HG03521 (cell line): ENCODE measurements at regions not wholly inside any gene's neighbourhood (a gene's known extent, or its start where the extent isn't known, plus 50 kb on each side); places are given as distances from the start of the nearest gene placed in this dataset.

Experiments
- ATAC-seq: cut with Tn5 transposase; IDR thresholded peaks from one replicate; pipeline ENCODE4 v1.9.1; 2021; ENCODE audit warnings: mild to moderate bottlenecking, moderate library complexity; ENCODE audit not compliant: unreplicated experiment

DNA sequence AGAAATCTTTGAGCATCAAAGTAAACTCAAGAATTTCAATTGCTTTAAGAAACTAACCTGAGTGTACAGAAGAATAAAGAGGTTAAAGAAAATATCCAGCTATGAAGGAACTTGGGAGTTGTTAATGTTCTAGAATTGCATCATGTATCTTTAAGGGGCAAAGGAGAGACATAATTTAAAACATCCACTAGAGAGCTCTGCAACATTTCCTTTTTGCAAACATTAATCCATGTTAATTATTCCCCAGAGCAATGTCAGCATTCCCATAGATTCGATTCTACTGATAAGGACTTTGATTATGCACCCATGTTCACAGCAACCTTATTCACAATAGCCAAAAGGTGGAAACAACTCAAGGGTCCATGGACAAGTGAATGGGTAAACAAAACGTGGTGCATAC, 80.2 kb upstream of the SORBS2 start:
- ATAC-seq: no peak

DNA sequence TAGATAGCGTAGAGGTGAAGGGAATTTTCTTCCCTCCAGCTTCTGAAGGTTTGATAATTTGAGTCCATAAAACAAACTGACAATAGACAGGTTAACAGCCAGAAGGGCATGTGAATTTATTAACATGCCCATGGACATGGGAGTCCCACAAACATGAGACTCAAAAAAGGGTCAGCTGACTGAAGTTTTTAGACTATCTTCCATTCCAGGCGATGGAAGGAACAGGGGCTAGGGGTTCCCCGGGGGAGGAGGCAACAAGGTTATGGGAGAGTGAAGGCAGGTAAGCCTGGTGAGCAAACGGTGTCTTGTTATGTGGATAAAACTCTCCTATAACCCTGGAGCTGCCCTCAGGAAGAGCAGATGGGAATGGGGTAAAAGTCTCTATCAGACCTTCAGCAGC, 81.5 kb upstream of the SORBS2 start:
- no peak for ATAC-seq

DNA sequence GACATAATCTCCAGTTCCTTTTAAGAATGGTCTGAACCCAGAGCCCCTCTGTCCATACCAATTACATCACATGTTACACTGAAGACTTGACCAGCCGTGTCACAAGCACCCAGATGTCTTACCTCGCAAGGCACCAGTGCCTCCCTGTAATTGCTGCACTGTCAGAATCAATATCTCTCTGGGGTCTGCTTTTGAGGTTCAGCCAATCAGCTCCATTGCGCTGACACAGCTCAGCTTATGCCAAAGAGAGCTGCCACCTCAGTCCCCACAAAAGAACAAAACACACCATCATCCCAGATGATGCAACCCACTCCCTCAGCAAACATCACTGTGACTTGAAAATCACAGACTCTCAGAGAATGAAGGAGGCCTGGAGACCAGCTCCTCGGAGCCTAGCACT, 82.5 kb upstream of the SORBS2 start:
- no peak for ATAC-seq

DNA sequence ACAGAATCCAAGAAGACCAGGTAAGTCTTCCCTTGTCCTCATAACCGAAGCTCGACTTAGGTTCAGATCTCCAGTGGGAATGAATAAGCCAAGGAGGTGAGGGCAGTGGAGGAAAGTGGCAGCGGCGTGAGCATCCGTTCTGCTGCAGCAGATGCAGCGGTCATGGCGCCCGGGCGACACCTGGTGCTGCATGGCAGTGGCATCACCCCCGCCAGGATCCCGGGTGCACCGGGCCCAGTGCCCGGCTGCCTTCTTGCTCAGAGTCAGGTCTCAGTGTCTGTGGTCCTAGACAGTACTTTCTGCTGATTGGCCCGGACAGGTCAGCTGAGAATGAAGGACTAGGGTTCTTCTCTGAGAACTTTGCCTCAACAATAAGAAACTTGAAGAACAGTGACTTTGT, 83.4 kb upstream of the SORBS2 start:
- ATAC-seq: no peak

DNA sequence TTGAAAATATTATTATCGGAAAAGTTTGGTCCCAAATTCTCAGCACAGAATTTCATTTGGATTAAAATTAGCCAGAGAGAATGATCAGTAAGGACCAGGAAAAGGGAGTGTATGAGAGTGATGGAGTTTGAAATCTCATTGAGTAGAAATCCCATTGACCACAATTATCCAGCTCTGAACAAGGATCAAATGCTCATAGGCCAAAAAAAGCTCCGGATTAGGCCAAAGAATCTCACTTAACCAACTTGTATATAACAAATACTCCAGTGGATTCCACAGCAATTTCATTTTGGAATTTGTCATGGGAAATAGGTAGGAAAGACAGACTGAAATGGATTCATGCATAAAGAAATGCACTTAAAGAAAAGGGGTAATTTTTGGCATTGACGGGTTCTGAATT, 83.9 kb upstream of the SORBS2 start:
- no peak for ATAC-seq

DNA sequence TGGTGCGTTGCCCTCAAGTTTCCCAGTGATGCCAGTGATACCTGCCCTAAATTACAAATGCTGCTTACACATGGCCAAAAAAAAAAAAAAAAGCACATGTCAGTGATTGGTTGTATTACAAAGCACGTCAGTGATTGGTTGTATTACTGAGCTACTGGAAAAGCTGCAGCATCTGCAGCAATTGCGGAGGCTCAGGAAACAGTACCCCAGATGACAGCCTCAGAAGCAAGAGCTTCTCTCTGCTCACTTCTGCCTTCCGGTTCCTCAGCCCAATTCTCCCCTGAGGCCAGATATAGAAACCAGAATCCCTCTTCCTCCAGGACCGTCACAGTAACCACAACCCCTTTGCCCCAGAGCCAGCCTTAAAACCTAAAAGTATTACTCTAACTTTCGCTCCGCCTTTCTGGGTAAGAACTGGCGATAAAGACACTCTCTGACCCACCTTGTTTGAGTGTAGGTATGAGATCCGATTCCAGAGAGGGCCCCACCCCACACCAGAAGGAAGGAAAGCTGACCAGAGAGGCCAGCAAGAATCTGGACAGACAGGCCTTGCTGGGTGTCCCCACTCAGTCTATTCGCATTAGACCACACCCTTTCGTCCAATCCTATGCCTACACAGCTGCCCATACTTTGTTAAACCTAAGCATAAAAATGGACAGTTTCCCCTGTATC, 85.0 kb upstream of the SORBS2 start:
- no peak for ATAC-seq

DNA sequence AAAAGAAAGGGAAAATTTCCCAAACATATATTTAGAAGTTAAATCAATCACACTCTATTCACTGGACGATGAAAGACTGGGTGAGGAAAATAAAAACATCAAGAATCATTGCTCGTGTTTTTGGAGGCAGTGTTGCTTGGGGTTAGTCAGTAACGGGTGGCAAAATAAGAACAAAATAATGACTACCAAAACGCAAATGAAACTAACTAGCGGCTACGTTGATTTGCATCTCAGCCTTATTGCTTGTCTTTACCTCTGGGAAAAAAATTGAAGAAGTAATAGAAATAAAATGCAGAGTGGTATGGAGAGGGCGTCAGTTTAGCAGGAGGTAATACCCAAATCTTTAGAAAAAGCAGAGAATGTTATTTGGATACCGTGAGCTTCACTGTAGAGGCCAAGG, 86.4 kb upstream of the SORBS2 start:
- ATAC-seq: no peak

DNA sequence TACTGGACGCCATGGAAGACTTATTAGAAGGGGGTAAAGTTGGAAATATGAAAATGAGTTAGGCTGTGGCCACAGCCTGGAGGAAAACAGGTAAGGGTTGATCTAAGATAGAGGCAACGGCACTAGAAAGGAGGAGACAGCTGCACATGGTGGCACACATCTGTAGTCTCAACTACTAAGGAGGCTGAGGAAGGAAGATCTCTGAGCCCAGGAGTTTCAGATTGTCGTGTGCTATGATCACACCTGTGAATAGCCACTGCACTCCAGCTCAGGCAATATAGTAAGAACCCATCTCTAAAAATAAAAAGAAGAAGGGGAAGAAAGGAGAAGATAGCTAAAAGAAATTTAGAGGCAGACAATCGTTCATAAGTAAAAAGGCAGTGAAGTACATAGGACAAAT, 87.8 kb upstream of the SORBS2 start:
- ATAC-seq: no peak

DNA sequence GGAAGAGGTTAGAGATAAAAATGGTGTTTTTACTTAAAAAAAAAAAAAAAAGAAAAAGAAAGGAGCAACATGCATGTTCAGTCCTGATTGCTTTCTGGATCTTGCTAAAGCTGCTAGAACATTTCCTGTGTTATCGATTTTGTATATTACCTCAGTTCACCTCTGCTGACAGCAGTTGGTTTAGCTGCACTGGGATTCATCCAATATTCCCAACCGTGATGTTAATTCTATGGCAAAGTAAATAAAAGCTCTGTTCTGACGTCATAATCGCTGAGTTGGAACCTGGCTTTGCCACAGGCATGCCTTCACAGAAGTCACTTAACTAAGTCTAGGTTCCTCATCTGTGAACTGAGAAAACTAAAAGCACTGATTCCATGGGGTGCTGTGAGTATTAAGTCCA, 90.7 kb upstream of the SORBS2 start:
- no peak for ATAC-seq

DNA sequence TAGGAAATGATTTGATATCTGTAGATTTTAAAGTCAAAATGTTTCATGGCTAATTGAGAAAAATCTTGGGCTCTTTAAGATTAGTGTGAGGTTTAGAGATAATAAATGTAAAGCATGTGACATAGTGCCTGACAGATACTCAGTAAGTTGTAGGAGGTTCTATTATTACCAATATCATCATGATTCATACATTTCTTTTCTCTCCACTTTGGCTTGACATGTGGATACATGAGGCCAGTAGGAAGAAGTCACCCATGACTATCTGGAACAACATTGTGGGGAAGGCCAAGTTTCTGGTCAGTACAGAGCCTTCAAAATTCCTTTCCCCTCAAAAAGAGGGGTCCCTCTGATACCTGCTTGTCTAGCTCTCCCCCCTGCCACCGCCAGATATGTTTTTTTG, 91.2 kb upstream of the SORBS2 start:
- ATAC-seq: no peak

DNA sequence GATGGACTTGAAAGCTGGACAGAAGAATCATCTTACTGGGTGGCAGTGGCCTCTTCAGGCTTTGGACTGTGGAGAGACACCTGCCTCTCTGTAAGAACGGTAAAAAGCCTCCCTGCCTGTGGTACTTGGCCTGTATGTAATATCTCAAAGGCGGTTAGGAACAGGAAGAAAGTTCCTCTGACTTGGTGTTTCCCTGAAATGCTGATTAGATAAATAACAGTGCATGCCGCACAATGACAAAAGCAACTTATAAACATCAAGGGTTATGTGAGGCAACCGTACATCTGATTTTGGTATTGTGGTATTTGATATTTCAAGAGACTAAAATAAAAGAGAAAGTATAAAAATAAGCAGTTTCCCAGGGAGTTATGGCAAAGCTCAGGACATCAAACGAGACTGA, 92.4 kb upstream of the SORBS2 start:
- ATAC-seq: no peak

DNA sequence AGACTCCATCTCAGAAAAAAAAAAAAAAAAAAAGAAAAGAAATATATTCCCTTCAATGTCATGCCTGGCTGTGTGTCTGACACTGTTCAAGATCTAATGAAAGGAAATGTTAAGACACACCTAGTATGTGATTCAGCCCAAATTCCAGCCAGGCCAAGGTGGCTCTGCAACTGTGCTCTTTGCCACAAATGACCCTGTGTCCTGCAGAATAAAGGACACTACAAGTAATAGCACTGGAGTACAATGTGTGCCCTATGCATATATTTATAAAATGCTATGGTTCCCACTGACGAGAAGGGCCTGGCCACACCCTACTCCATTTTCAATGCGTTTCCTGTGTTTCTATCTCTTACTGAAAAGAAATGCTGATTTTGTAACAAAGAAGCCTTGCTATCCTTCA, 98.0 kb upstream of the SORBS2 start:
- ATAC-seq: no peak

DNA sequence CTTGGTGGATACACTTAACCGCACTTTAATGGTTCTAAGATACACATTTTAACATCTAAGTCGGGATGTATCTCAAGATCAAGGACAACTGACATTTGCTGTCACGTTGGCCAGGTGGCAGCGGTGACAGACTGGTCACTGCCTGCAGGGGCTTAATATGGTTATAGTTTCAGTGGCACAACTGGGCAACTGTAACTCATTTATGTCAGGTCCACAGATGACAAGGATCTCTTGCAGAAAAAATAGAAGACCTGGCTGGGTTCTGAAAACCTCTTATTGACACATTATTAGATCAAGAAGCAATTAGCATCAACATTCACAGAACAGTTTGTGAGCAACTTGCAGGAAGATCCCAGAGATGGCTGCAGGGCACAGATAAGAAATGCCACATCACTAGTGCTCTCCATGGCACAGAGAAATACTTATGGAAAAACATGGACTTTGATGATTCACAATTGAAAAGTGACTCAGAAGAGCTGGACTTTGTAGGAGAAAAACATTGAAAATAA, 99.6 kb upstream of the SORBS2 start:
- ATAC-seq: no peak

DNA sequence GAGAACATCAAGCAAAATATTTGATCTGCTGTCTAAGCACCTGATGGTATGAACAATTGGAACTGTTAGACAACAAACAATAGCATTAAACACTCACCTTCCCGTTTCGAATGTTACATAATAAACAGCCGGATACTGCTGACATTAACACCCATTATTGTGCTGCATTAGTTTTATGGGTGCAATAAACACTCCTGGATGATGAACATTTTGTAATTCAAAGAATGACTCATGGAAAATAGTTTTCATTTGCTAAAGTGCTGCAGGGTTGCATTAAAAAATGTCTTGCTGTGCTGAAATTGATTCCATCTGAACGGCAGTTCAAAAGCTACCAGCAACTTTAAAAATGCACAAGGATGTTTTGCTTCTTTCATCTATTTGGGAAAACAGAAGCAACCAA, 100.8 kb upstream of the SORBS2 start:
- ATAC-seq: no peak

DNA sequence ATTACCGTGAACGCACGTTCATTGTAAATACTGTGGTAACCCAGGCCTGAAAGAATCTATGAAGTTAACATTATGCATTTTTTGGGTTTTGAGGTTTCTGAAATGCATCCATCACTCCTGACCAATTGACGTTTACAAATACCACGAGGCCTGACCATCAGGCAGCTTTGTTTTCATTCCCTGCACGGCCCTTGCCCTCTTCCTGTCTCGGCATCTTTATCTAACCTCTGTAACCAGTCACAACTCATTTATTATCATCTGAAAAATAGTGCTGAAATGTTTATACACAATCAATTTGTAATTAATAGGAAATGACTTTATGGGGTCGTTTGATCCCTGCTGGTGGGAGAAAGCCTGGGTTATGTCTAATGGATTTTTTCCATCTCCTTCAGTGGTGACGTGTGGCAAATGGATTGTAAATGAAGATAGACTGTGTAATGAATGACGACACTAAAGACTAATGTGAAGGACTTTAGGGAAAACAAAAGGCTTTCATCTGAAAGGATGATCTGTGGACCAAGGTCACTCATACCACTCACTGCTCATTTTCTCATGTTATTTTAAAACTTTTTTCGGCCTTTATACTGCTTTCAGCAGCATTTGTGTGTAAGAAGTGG, 102.7 kb upstream of the SORBS2 start:
- ATAC-seq: no peak

DNA sequence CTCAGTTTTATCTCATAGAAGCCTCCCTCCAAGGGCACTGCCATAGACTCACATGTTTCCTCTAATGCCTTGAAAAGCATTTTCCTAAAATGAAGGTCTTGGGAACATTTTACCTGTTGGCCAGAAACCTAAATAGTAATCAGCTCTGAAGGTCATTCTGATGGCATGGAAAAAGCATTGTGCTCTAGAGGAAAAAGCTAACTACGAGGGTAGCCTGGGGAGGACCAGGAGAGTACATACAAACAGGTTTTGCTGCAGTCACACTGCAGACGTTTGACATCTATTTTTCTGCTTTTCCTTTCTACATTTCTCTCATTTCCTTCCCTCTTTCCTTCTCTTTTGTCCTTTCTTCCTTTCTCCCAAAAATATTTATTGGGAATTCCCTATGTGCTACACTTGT, 103.3 kb upstream of the SORBS2 start:
- no peak for ATAC-seq

DNA sequence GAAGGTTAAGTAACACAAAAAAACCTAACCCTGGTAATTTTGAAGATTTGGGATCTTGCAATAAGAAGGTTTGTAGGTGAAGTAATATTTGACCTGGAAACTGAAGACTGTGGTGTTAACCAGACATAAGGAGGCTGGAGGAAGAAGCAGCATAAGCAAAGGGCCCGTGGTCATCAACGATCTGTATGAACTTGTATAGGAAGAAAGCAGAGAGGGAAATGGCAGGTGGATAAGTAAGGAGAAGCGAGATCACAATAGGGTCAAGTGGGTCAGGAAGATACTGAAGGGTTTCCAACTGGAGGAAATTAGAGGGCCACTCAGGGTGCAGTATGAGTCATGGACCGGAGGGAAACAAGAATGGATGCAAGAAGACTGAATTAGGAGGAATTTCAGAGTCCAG, 103.8 kb upstream of the SORBS2 start:
- ATAC-seq: no peak

DNA sequence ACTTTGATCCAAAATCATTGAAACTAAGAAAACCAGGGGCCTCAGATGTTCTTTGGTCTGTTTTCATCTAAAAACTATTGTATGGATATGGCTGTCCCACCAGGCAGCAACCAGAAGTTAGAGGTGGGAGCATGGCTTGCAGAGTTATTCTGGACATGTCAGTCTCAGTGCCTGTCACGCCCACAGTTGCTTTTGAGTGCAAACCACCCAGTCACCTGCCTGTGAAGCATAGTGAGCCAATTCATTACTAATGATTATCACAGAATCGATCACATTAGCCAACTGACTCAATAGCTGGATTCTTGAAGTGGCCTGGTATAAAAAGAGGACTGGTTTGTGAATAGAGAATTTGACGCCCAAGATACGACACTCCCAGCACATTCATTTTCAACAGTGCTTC, 104.2 kb upstream of the SORBS2 start:
- no peak for ATAC-seq

DNA sequence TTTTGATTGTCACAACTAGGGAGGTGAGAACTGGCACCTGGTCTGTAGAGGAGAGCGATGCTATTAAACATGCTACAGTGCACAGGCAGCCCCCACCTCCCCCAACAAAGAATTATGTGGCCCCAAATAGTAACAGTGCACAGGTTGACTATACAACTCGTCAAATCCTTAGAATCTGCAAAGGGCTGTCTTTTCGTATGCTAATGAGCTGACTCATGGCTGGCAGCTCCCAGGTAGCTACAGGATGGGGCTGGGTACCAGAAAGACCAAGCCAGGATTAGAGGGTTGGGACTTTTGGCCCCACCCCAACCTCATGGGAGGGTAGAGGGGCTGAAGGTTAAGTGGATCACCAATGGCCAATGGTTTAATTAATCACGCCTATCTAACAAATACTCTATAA, 104.7 kb upstream of the SORBS2 start:
- no peak for ATAC-seq

DNA sequence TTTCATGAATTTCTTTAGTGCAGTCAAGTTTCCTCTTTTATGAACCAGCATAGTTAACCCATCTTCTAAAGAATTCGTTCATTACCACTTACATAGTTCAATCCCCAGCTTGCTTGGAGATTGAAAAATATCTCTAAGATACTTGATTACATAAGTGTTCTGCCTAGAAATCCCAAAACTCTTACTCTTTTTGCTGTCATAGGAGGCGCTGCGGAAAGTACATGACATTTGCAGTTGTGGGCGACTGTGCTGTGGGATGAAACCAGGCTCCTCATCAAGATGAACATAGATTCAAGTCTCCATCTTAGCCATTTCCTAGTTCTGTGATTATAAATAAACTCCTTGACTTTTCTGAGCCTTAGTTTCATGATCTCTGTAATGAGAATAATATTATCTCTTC, 107.1 kb upstream of the SORBS2 start:
- ATAC-seq: no peak

DNA sequence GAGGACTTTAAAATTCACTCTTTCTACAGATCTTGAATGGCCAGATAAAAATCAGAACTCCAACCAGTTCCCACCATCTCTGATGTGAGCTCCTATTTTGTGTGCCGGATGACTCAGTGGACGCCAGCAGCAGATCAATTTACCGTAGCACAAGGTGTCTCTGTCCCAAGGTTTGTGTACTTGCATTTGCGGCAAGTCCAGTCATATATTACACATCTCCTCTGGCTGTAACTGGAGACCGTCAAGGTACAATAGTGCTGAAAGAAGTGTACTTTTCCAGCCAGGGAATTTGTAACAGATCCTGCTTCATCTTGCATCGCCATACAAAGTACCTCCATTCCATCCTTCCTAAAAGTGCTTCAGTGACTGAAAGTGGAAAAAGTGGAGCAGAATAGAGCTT, 108.2 kb upstream of the SORBS2 start:
- ATAC-seq: no peak

DNA sequence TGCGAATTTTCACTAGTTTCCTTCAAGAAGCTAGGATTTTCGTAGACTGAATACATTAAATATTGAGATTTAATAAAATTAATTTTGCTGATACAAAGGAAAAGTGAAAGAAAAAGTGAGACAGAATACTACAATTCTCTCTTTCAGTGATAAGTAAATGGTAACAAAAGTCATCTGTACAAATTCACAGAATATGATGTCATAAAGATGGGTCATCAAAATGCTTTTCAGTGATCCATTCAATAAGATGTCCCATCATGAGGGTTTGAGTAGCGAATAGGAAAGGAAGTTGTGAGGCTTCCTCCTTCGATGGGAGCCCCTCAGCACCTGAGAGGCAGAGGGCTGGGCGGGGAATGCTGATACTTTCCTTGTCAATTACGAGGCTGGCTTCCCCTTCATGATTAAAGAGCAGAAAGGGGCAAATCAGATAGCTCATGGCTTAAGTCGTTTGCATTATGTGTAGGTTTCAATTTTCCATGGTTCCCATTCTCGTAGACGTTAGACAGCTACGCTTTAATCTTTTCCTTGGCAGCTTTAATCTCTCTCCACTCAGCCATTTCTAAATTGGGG, 108.8 kb upstream of the SORBS2 start:
- ATAC-seq: no peak
